ENCODE measurements at regions not wholly inside any gene's neighbourhood (a gene's known extent, or its start where the extent isn't known, plus 50 kb on each side); places are given as distances from the start of the nearest gene placed in this dataset.

GRCh38 chr11:70853068-70853769 lies 399.2 kb downstream of the SHANK2 start:
- no peak for TF ChIP-seq EP300 (IDR thresholded peaks at IDR 0.05; ENCODE audit: borderline replicate concordance)
- TF ChIP-seq REST (IDR thresholded peaks at IDR 0.05; ENCODE audit: low read depth) = no peak

DNA sequence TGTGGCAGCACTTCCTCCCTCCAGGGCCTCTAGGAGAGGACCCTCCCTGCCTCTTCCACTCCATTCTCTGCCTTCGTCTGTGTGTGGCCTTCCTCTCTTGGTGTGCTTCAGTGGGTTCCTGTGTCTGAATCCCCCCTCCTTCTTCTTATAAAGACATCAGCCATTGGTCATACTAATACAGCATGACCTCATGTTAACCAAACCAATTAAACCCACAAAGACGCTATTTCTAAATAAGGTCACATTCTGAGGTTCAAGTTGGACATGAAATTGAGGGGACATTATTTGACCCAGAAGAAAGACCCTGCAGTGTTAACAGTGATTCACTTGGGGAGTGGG lies 398.6 kb downstream of the SHANK2 start:
- no peak for TF ChIP-seq TAF1 (IDR thresholded peaks at IDR 0.05; ENCODE audit: low read depth)
- no peak for TF ChIP-seq EP300 (IDR thresholded peaks at IDR 0.05; ENCODE audit: borderline replicate concordance)
- no peak for TF ChIP-seq FOXM1 (IDR thresholded peaks at IDR 0.05; ENCODE audit: borderline replicate concordance, low read depth)
- no peak for TF ChIP-seq EGR1 (IDR thresholded peaks at IDR 0.05)
- TF ChIP-seq CEBPB (IDR thresholded peaks at IDR 0.05) = no peak

DNA sequence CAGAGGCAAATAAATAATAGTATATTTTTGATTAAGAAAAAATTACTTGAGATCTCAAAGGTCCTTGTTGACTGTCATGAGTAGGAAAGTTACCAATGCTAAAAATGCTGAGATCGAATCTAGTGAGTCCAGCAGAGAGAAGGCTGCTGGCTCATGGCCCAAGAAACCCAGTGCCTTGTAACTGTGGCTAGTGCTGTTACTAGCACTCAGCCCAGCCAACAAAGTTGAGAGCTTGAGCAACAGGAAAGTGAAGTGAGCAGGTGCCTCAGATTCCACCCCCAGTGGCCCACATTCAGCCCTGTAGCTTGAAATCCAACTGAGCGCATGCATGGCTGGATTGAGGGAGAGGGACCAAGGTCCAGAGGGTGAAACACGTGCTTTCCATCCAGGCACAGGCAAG lies 398.2 kb downstream of the SHANK2 start:
- TF ChIP-seq USF1 (IDR thresholded peaks at IDR 0.05) (no peak), ZBTB7A (IDR thresholded peaks at IDR 0.05; ENCODE audit: low read depth) (no peak), YY1 (IDR thresholded peaks at IDR 0.05; ENCODE audit: low read depth) (no peak)

DNA sequence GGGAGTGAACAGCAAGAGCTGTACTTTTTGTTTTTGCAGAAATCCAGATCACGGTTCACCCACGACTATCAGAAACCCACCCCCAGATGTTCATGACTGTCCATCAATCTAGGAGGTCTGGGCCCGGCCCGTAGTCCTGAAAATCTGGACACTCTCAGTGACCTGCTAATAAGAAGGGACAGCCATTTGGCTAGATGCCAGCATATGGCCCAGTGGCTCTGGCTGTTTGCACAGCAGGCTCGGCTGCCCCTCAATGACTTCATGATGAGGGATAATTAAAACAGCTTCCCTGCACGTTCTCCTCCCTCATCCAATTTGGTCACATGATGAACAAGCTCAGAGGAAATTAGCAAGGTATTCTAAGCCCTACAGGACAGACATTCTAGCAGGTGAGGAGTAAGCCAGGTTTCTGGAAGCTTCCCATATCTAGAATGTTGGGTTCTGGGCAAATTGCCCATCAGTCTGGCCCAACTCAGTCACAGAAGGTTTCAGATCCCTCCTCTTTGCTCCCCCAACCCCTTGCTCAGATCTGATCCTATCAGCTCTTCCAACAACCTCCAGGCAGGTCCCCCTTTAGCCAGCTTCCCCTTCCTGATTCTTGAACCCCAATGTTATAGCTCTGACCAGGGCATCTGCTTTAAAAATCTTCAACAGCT lies 397.3 kb downstream of the SHANK2 start:
- TF ChIP-seq NFIC (IDR thresholded peaks at IDR 0.05) = peak; percentile 27; the same call in 1 of the 2 replicates
- no peak for TF ChIP-seq ZBTB7A (IDR thresholded peaks at IDR 0.05; ENCODE audit: low read depth)

DNA sequence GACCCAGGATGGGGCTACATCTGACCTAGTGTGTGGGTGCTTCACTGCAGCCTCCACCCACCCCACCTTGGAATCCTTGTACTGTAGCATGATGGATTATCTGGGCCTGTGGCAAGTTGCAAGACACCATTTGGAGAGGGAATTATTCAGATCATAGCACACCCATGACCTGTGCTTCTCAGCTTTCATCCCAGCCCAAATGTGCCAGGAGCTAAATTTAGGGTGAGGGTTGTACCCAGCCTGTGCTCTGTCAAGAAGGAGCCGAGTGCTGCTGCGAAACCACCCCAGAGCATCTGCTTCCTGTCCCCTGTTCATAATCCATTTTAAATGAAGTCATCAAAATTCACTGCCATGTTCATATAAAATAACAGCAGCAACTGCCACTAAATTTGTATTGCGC lies 394.5 kb downstream of the SHANK2 start:
- TF ChIP-seq ZBTB7A (IDR thresholded peaks at IDR 0.05; ENCODE audit: low read depth) (no peak), YY1 (IDR thresholded peaks at IDR 0.05; ENCODE audit: low read depth) (no peak)

- TF ChIP-seq RAD21 (IDR thresholded peaks at IDR 0.05; ENCODE audit: low read depth) = no peak
- no peak for TF ChIP-seq CEBPB (IDR thresholded peaks at IDR 0.05)
- TF ChIP-seq TEAD4 (IDR thresholded peaks at IDR 0.05) = no peak
These were observed 393.2 kb downstream of the SHANK2 start for GRCh38 chr11:70859180-70859579.

- no peak for TF ChIP-seq ZBTB7A (IDR thresholded peaks at IDR 0.05; ENCODE audit: low read depth)
- TF ChIP-seq NFIC (IDR thresholded peaks at IDR 0.05) = no peak
- TF ChIP-seq YY1 (IDR thresholded peaks at IDR 0.05; ENCODE audit: low read depth) = no peak
- TF ChIP-seq CREB1 (IDR thresholded peaks at IDR 0.05; ENCODE audit: low read depth) = no peak
- TF ChIP-seq RAD21 (IDR thresholded peaks at IDR 0.05; ENCODE audit: low read depth) = no peak
- no peak for TF ChIP-seq EGR1 (IDR thresholded peaks at IDR 0.05)
- no peak for TF ChIP-seq EP300 (IDR thresholded peaks at IDR 0.05; ENCODE audit: borderline replicate concordance)
- TF ChIP-seq CEBPB (IDR thresholded peaks at IDR 0.05) = no peak
- no peak for TF ChIP-seq FOXM1 (IDR thresholded peaks at IDR 0.05; ENCODE audit: borderline replicate concordance, low read depth)
- TF ChIP-seq TCF12 (IDR thresholded peaks at IDR 0.05; ENCODE audit: low read depth) = no peak
- no peak for TF ChIP-seq REST (IDR thresholded peaks at IDR 0.05; ENCODE audit: low read depth)
- no peak for TF ChIP-seq TEAD4 (IDR thresholded peaks at IDR 0.05)
- TF ChIP-seq, protein P1, sequence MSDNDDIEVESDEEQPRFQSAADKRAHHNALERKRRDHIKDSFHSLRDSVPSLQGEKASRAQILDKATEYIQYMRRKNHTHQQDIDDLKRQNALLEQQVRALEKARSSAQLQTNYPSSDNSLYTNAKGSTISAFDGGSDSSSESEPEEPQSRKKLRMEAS (IDR thresholded peaks at IDR 0.05) = no peak
- TF ChIP-seq TAF1 (IDR thresholded peaks at IDR 0.05; ENCODE audit: low read depth) = no peak
- no peak for TF ChIP-seq USF1 (IDR thresholded peaks at IDR 0.05)
These were observed 391.5 kb downstream of the SHANK2 start for GRCh38 chr11:70860888-70861287.
